HG03575 (cell line): ENCODE measurements at regions not wholly inside any gene's neighbourhood (a gene's known extent, or its start where the extent isn't known, plus 50 kb on each side); places are given as distances from the start of the nearest gene placed in this dataset.

Experiments used
- ATAC-seq: cut with Tn5 transposase; IDR thresholded peaks from one replicate; pipeline ENCODE4 v1.9.1; 2021; ENCODE audit not compliant: unreplicated experiment, insufficient number of reproducible peaks, low FRiP score; ENCODE audit errors: extremely low read depth

DNA sequence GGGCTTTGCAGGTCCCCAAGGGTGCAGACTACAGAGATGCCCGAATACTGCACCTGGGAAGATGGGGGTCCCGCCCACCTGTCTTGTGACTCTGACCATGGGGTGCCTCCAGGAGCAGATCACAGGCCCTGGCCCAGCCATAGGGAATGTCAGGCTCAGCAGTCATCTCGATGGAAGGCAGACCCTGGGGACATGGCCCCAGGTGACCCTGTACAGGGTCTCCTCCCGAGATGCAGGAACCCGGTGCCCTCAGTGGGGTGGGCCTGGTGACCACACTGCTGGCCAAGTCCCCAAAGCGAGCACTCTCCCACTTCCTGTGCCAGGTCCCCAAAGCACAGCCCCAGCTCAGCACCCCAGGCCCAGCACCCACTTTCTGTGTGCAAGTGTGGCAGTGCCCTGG lies 903.7 kb upstream of the USP15 start:
- no peak for ATAC-seq

DNA sequence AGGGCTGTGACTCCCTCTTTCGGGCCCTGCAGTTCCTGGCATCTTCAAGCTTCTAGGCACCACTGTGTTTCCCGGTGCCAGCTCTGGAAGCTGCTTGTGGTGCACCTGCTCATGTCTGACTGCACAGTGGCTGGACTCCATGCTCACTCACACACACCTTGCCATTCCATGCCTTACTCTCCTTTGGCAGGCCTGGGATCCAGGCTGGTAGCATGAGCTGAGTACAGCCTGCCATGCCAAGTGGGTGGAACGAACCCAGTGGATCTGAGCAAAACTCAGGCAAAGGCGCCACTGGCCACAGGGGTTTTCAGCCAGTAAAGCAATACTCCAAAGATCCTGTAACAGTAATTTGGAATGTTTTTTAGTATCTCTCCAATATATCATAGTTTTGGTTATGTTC lies 902.7 kb upstream of the USP15 start:
- ATAC-seq: no peak

DNA sequence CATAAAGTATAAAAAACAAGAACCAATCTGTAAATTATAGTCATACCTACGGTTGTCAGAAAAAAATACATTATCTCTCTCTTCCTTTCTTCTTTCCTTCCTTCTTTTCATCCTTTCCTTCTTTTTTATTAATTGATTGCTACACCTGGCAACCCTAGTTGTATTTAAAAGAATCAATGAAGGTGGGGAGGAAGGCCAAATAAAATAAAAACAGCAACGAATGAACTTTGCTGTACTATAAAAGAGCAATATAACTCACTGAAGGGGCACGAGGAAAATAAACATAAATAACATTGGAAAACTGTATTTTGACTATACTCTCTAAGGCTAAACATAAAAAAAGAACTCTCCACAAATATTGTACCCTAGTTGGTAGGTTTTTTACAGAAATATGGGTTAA lies 898.2 kb upstream of the USP15 start:
- no peak for ATAC-seq

DNA sequence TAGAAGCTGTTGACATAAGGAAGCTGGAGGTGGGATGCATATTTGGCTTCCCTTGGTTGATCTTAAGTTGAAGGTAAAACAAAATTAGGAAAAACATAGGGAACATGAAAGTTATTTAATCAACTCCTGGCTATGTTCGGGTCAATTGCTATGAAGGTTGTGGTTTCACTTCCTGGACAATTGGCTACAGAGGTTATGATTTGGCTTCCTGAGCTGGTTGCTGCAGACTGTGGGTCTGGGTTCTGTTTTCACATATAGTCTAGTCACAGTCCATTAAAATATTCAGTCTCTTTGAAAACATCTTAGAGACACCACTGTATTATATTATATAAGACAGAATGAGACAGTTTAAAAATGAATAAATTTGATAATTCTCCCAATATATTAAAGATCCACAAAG lies 895.2 kb upstream of the USP15 start:
- ATAC-seq: no peak

DNA sequence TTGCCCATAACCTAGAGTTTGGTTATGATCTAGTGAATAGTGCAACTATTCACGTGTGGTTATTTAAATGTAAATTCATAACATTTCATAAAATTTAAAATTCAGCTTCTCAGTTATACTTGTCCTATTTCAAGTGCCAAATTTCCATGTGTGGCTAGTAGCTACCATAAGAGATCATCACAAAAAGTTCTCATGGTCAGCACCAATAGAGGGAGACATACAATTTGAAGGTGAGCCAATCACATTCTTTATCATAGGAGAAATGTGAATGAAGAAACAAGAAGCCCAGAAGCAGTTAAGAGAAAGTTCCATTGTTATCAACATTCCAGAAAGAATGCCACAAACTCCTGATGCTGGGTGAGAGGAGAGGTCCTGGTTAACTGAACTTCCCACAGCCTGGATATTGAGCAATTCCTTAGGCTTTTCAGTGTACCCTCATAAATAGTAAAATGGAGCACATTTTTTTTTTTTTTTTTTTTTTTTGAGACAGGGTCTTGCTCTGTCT lies 892.9 kb upstream of the USP15 start:
- no peak for ATAC-seq

DNA sequence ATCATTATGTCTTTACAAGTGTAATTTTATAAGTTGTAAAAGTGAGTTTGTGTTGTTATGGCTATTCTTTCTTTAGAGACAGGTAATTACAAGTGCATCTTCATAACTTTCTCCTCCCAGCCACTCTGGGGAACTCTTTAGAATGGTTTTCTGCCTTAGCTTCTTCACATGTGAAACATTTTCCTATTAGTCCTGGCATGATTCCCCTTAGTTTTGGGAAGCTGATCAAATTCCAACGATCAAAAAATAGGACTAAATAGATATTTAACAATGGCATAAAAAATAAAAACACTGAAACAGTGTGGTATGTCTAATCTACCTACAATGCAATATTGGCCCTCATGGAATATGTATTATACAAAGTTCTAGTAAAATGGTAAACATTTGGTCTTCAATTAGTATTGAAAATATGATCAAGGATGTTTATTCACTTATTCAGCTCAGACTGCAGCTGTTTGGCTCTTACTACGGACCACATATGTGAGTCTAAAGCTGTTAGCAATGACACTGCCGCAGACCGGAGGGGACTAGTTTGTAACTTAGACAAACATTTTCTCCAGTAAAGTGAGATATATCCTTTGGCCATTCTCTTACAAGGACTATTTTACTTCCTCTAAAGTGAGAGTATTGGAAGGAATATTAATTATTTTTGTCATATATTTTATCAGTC lies 890.8 kb upstream of the USP15 start:
- ATAC-seq: no peak

DNA sequence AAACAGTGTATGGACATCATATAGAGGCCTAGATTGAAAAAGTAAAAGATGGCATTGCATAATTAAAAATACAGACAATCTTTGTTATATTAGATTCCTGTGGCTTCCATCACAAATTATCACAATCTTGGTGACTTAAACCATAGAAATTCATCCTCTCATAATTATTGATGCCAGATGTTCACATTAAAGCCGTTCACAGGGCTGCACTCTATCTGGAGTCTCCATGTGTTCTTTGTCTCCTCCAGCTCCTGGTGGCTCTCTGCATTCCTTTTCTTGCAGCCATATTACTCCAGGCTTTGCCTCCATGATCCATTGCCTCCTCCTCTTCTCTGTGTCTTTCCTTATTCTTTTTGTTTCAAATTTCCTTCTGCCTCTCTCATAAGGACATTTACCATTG lies 875.7 kb upstream of the USP15 start:
- ATAC-seq: no peak

DNA sequence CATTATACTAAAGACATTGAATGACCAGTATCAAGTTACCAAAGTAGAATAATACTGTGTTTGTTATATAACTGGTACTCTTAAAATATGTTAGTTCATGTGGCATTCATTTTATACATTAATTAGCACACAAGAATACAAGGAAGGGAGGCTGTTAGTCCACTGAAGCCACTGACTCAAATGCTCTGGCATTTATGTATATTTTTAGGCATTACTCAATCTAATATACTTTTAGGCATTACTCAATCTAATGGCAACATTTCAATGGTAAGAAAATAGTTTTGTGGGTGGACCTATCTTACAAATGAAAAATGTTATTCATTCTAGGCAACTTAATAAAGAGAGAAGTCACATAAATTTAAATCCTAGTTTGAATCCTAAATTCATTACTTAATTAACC lies 874.4 kb upstream of the USP15 start:
- ATAC-seq: no peak

DNA sequence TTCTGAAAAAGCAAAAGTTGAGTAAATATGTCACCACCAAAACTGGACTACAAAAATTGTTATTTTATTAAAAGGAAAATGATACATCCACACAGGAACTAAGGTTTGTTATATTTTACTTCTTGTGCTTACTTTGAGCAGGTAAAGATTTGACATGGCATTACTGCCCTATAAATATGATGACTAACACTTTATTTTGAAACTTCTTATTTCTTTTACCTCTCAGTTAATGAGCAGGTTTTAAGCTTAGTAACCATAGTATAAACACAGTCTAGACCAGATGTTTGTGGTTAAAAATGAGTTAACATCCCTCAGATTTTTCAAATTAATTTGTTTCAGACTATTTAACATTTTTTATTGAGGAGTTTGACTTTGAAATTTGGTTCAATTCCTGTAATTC lies 862.5 kb upstream of the USP15 start:
- no peak for ATAC-seq

DNA sequence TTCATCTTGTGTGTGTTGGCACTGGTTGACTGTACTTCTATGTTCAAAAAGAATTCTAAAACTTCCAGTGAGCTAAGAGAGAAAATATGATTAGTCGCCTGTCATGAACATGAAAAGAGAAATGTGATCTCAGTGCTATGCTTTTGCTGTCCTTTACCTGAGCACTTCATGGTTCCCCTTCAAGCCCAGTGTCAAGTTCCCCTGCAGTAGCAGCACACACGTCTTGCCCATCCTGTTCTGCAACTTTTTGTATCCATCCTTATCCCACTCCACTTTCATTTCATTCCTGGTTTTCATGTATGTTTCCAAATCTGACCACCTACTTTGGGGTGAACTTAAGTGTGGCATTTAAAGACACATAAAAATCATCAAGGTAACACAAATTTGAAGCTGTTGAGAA lies 848.0 kb upstream of the USP15 start:
- ATAC-seq: no peak

DNA sequence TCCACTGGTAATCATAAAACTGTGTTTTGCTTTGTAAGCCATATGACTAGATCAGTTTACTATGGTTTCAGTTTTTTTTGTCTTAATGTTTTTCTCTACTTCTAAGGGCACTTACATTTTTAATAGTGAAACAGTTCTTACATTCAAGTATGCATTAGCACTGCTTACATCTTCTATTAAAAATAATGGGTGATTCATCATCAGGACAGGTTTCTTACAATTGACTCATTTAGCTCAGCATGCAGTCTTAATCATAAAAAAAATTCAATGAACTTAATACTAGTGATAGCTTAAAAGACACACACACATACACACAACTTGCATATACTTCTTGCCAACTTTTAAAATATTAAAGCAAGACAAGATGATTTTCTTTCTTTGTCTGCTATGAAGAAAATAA lies 845.7 kb upstream of the USP15 start:
- ATAC-seq: no peak

DNA sequence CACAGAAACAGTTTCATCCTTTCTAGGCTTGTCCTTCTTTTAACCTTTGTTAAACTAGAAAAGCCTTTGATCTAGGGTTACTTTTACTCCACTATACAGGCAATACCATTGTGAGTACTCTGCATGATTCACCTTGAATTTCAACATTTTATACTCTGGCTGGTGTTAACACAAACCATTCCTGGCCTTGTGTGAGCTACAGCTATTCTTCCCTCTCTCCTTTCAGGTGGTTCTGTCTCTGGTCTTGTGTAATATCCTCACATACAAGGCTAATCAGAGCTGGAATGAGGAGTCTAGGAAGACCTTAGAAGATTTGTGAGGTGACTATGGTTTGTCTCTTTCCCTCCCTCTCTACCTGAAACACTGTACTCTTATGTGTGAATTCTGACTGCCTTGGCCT lies 837.4 kb upstream of the USP15 start:
- ATAC-seq: no peak

DNA sequence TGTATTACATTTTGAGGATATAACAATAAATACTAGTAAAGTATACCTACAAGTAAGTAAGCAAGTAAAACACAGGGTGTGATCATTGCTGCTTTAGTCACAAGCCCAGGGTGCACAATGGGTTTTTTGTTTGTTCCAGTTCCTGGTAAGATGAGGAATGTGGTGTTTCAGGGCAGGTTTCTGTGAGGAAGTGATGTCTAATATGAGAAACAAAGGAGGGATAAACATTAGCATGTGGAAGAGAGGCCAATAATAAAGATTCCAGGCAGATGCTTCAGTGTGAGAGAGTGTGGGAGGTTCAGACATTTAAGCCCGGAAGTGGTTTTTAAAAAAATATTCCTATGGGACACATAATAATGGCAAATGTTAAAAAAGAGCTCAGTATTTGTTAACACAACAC lies 808.1 kb upstream of the USP15 start:
- no peak for ATAC-seq

DNA sequence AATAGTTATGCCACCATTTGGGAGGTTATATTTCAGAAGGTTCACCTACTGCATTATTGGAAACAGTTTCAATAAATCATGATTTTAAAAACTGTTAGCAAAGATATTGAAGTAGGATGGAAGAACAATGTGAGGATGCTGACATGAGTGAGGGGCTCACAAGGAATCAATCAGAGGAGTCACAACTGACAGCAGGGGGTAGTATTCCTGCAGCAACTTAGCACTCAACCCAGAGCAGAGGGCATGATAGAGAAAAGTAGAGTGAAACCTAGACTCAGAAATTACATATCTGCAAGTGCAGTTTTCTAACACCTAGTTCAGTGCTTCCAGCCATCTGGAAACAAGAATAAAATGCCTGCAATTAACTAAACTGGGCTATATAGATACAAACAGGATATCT lies 772.5 kb upstream of the USP15 start:
- no peak for ATAC-seq

DNA sequence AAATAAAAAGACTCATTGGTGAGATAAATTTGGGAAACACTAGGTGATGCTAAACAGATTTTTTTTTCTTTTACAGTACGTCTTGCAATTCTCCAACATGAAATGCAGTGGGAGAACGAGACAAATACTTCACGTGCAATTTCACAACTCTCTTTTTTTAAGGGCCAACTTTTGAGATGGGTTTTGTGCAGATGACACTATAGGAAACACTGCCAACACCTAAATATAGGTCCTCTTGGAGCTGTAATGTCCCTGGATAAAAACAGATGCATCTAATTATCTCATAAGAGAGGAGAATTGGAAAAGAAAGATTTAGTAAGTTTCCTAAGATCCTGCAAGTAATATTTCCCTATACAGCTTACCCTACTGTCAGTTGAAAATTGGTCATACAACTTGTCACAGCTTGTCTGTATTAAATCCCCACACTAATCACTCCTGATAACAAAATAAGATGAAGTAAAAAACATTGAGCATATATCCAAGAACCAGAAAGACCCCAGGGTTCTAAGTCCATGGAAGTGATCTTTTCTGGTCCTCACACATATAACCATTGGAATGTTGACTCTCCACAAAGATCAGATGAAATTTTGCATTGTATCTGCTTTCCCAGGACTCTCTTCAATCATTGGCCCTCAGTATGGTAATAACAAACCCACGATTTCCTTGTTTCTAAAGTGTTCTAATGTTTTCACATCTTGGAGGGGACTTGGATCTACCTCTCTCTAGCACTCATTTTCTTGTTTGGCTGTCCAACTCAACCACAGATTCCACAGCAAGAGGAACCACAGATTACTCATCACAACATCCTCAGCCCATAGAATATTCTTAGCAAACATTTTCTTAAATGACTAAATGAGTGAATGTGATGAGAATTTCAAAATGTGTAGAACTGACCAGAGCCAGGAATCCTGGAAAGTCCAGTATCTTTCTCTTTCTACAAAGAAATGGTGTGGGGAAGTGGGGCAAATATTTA lies 769.4 kb upstream of the USP15 start:
- ATAC-seq: no peak

DNA sequence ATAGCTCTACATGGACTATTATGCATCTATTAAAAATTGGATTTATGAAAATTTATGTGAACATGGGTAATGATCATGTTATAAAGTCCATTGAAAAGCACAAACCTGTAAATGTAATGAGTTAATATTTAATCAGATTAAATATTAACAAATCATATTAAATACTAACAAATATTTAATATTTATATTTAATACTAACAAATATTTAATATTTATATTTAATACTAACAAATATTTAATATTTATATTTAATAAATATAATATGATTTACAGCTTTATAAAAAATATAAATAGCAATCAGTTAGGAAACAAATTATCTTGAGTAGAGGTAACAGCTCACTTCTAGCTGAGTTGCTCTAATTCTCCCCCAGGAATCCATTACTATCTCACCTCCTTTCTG lies 758.0 kb upstream of the USP15 start:
- ATAC-seq: no peak

DNA sequence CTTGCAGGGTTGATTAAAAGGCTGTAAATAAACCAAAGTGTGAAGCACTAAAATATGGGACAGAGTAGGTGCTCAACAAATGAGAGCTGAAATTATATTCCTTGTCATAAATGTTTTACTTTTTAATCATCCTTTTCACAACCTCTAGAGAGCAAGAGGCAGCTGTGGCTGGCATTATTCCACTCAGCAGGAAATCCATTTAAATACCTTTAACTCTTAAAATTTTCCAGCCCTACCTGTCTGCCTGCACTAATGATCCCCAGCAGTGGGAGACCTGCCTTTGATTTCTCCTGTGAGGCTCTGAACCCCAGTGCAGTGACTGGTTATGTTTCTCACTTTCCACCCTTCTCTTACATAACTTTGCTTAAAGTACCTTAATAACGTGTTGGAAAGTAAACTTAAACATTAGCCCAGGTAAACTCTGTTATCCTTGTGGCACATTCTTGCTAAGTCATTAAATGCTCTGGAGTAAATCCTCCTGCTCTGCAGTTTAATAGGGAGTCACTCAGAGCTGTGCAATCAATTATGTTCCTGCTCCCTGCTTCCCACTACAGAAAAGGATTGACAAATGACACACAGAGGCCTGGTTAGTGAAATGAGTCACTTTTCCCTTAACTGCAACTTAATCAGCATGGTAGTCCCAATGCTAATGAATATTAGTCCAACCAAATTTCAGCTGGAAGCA lies 755.7 kb upstream of the USP15 start:
- ATAC-seq: no peak

DNA sequence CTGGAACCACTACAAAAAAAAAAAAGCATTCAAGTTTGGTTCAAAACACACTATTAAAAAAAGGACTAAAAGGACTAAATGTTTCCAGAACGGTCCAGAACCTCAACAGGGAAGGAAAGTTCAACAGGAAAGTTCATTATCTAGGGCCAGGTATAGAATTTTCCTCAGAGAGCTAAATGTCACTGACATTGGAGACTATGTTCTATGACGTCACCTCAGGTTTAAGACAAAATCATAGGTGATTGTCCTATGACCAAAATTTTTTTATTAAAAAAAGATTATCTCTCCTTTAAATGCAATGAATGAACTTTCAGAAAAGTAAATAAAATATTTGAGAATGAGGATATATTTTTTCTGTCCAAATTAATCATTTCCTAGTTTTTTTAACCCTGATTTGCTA lies 746.7 kb upstream of the USP15 start:
- no peak for ATAC-seq

DNA sequence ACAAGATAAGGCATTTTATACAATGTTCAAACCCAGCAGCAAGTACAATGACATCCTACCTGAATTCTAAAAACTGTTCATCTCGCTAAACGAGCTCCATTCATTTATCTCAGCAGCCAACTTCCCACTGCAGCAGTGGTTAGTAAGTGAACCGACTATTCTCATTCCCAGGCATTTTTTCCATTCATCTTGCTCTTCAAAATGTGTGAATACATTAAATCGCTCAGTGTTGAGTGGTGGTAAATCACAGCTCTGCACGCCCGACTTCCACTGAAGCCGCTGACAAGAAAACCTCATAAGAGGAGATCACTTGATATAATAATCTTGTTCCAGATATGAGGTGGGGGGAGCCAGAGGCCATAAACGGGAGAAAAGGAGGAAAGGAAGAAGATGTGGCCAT lies 746.2 kb upstream of the USP15 start:
- ATAC-seq: no peak

DNA sequence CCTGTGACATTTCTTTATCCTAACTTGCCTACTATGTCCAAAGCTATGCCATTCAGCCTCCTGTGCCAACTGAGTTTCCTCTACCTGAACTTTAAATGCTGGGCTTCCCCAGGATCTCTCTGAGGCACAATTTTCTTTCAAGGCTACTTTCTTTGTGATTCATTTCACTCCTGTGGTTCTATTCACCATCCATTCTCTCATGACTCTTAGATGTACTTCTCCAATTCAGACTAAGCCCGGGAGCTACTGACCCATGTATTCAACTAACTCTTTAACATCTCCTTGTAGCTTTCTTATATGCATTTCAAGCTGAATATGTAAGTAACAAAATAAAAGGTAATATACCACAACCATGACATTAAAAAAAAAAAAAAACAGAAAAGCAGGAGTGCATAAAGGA lies 738.9 kb upstream of the USP15 start:
- ATAC-seq: no peak
